GM21737 (cell line): ENCODE measurements at regions not wholly inside any gene's neighbourhood (a gene's known extent, or its start where the extent isn't known, plus 50 kb on each side); places are given as distances from the start of the nearest gene placed in this dataset.
"Not testable (repeated sequence)": the region's sequence is repeated elsewhere in the genome, so short reads cannot be mapped to it uniquely, and the experiment has no call there.

ENCODE experiments used
- ATAC-seq: cut with Tn5 transposase; IDR thresholded peaks from one replicate; pipeline ENCODE4 v1.9.1; 2021; ENCODE audit warnings: mild to moderate bottlenecking, moderate library complexity; ENCODE audit not compliant: unreplicated experiment

- ATAC-seq: not testable (repeated sequence)
These were observed 200.3 kb upstream of the FKBP1C start for GRCh38 chr6:63010962-63011361.

- no peak for ATAC-seq
These were observed 197.0 kb upstream of the FKBP1C start for GRCh38 chr6:63014290-63014689.

GRCh38 chr6:63022631-63023030 is 188.6 kb upstream of the FKBP1C start:
- no peak for ATAC-seq

GRCh38 chr6:63023726-63024125 is 187.5 kb upstream of the FKBP1C start:
- ATAC-seq: no peak

GRCh38 chr6:63049216-63049615 is 162.1 kb upstream of the FKBP1C start:
- ATAC-seq: no peak

GRCh38 chr6:63053206-63053605 is 158.1 kb upstream of the FKBP1C start:
- not testable (repeated sequence) for ATAC-seq

- ATAC-seq: no peak
These were observed 152.7 kb upstream of the FKBP1C start for GRCh38 chr6:63058601-63059000.

- ATAC-seq: no peak
These were observed 147.5 kb upstream of the FKBP1C start for GRCh38 chr6:63063631-63064271.

- ATAC-seq: no peak
These were observed 145.1 kb upstream of the FKBP1C start for GRCh38 chr6:63066055-63066704.

GRCh38 chr6:63094947-63095346 is 116.3 kb upstream of the FKBP1C start:
- no peak for ATAC-seq

GRCh38 chr6:63097222-63097621 is 114.0 kb upstream of the FKBP1C start:
- no peak for ATAC-seq

- ATAC-seq: no peak
These were observed 112.5 kb upstream of the FKBP1C start for GRCh38 chr6:63098789-63099188.

- no peak for ATAC-seq
These were observed 111.4 kb upstream of the FKBP1C start for GRCh38 chr6:63099772-63100459.

GRCh38 chr6:63114610-63115211 is 96.6 kb upstream of the FKBP1C start:
- ATAC-seq: peak; percentile 71

GRCh38 chr6:63121166-63121565 is 90.1 kb upstream of the FKBP1C start:
- no peak for ATAC-seq

GRCh38 chr6:63140114-63140513 is 71.2 kb upstream of the FKBP1C start:
- ATAC-seq: no peak

GRCh38 chr6:63140692-63141318 is 70.5 kb upstream of the FKBP1C start:
- no peak for ATAC-seq

GRCh38 chr6:63149730-63150129 is 61.5 kb upstream of the FKBP1C start:
- no peak for ATAC-seq

GRCh38 chr6:63154535-63154934 is 56.7 kb upstream of the FKBP1C start:
- no peak for ATAC-seq
